Upper lobe of left lung (tissue), 4 donors: ENCODE measurements at regions not wholly inside any gene's neighbourhood (a gene's known extent, or its start where the extent isn't known, plus 50 kb on each side); places are given as distances from the start of the nearest gene placed in this dataset.

ENCODE experiments used
- POLR2A ChIP-seq, 4 donors: fragments of 450-650 bp; IDR thresholded peaks; one replicate each; pipeline ENCODE4 v1.5.1; 2016 to 2017; ENCODE audit warnings: antibody characterized with exemption in 4 of 4, mild to moderate bottlenecking in 2 of 4
- TF ChIP-seq, protein P1 (sequence below), 6 experiments: fragments of 450-650 bp in 4 of 6; fragments of 200-600 bp in 2 of 6; sonication (generic) in 2 of 6; IDR thresholded peaks; one replicate each; pipeline ENCODE4 v1.5.1; 2016 to 2019; ENCODE audit warnings: antibody characterized with exemption in 6 of 6

DNA sequence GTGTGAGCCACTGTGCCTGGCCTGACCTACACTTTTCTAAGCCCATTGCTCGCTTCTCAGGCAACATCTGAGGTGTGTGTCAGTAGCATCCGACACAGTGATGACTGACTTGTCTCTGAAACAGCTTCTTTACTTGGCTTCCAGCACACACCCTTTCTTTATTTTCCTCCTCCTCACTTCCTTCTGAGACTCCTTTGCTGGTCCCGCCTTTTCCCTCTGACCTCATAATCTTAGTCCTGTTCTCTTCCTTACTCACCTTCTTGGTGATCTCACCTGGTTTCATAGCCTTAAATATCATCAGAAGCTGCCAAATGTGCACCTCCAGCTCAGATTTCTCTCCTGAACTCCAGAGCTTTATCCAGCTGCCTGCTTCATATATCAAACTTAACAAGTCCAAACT, 66.6 kb upstream of the PELI1 start:
- no peak for TF ChIP-seq POLR2A (IDR thresholded peaks at IDR 0.05)
- TF ChIP-seq, protein P1, sequence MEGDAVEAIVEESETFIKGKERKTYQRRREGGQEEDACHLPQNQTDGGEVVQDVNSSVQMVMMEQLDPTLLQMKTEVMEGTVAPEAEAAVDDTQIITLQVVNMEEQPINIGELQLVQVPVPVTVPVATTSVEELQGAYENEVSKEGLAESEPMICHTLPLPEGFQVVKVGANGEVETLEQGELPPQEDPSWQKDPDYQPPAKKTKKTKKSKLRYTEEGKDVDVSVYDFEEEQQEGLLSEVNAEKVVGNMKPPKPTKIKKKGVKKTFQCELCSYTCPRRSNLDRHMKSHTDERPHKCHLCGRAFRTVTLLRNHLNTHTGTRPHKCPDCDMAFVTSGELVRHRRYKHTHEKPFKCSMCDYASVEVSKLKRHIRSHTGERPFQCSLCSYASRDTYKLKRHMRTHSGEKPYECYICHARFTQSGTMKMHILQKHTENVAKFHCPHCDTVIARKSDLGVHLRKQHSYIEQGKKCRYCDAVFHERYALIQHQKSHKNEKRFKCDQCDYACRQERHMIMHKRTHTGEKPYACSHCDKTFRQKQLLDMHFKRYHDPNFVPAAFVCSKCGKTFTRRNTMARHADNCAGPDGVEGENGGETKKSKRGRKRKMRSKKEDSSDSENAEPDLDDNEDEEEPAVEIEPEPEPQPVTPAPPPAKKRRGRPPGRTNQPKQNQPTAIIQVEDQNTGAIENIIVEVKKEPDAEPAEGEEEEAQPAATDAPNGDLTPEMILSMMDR (IDR thresholded peaks at IDR 0.05) = no peak
